ENCODE measurements at regions not wholly inside any gene's neighbourhood (a gene's known extent, or its start where the extent isn't known, plus 50 kb on each side); places are given as distances from the start of the nearest gene placed in this dataset.
"Not testable (repeated sequence)": the region's sequence is repeated elsewhere in the genome, so short reads cannot be mapped to it uniquely, and the experiment has no call there.

DNA sequence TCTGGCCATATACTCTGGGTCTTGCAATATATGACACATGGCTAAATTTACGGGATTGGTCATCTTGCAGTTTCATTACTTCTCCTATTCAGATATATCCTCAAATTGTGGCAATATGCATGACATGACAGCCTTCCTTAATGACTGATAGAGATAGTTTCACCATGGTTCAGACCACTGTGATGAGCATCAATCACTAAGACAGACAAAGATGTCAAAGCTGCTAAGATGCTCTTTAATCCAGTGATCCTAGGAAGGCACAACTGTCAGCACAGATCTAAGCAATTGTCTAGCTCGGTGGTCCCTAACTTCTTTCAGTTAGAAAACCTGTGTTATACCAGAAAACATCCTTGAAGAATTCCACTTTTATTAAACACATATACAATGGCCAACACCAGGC lies 70.9 kb upstream of the ADGRL2 start:
- no peaks in the 10 kb centered on the region for H3K27me3 ChIP-seq
- DNase-seq: no peak
- no peaks in the 10 kb centered on the region for H3K36me3 ChIP-seq (ENCODE audit: low read depth, missing control alignments)
- H3K4me1 ChIP-seq: no peaks in the 10 kb centered on the region
- TF ChIP-seq POLR2A (IDR thresholded peaks at IDR 0.05): no peak
- TF ChIP-seq, protein P1, sequence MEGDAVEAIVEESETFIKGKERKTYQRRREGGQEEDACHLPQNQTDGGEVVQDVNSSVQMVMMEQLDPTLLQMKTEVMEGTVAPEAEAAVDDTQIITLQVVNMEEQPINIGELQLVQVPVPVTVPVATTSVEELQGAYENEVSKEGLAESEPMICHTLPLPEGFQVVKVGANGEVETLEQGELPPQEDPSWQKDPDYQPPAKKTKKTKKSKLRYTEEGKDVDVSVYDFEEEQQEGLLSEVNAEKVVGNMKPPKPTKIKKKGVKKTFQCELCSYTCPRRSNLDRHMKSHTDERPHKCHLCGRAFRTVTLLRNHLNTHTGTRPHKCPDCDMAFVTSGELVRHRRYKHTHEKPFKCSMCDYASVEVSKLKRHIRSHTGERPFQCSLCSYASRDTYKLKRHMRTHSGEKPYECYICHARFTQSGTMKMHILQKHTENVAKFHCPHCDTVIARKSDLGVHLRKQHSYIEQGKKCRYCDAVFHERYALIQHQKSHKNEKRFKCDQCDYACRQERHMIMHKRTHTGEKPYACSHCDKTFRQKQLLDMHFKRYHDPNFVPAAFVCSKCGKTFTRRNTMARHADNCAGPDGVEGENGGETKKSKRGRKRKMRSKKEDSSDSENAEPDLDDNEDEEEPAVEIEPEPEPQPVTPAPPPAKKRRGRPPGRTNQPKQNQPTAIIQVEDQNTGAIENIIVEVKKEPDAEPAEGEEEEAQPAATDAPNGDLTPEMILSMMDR (IDR thresholded peaks at IDR 0.05): no peak
- WGBS, 2 donors: 92 to 98% methylated on average over 2 of the region's 2 CpGs
- H3K27ac ChIP-seq: no peak overlapping the region
- H3K4me3 ChIP-seq: no peak overlapping the region
- intact Hi-C loops (cut with DNase I; ENCODE audit: low total_unique reads): no loop called here
- H3K9me3 ChIP-seq: no peaks in the 10 kb centered on the region

DNA sequence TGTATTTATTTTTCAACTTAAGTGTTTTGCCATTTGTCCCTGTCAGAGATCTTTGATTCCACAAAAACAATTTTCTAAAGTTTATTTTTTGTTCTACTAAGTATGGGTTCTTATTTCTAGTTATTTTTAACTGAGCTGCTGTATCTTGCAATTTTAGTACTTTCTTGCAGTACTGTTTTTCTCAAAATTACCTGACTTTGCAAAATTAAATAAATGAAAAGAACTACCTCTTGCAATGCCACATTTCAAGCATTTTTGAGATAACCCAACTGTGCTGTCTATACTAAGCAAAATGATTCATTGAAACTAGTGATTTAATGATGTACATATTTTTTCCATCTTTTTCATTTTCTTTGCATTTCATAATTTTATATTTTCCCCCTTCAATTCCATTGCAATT lies 71.5 kb upstream of the ADGRL2 start:
- intact Hi-C loops (cut with DNase I; ENCODE audit: low total_unique reads): no loop called here
- no peaks in the 10 kb centered on the region for H3K27me3 ChIP-seq
- no peaks in the 10 kb centered on the region for H3K36me3 ChIP-seq (ENCODE audit: low read depth, missing control alignments)
- no peak overlapping the region for H3K27ac ChIP-seq
- no peaks in the 10 kb centered on the region for H3K4me1 ChIP-seq
- H3K4me3 ChIP-seq: no peak overlapping the region
- no peak for DNase-seq
- no peaks in the 10 kb centered on the region for H3K9me3 ChIP-seq
- TF ChIP-seq, protein P1 (IDR thresholded peaks at IDR 0.05): no peak
- TF ChIP-seq POLR2A (IDR thresholded peaks at IDR 0.05): no peak

DNA sequence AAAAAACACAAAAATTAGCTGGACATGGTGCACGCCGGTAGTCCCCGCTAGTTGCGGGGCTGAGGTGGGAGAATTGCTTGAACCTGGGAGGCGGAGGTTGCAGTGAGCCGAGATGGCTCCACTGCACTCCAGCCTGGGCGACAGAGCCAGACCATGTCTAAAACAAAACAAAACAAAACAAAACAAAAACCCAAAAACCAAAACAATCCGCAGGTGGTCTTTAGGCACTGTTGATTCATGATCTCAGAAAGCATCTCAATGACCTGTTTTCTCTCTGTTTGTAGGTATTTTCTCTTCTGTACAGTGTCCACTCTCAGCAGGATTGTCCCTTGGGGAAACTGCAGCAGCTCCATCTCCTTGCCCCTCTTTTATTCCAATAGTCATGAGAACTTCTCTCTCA lies 74.9 kb upstream of the ADGRL2 start:
- H3K4me3 ChIP-seq: no peak overlapping the region
- H3K9me3 ChIP-seq: no peaks in the 10 kb centered on the region
- no peak for DNase-seq
- no peak overlapping the region for H3K27ac ChIP-seq
- 82 to 94% methylated on average over 8 of the region's 8 CpGs for WGBS, 2 donors
- H3K27me3 ChIP-seq: no peaks in the 10 kb centered on the region
- no peak for TF ChIP-seq POLR2A (IDR thresholded peaks at IDR 0.05)
- TF ChIP-seq, protein P1 (IDR thresholded peaks at IDR 0.05): no peak
- intact Hi-C loops (cut with DNase I; ENCODE audit: low total_unique reads): no loop called here
- no peaks in the 10 kb centered on the region for H3K36me3 ChIP-seq (ENCODE audit: low read depth, missing control alignments)
- H3K4me1 ChIP-seq: no peaks in the 10 kb centered on the region

DNA sequence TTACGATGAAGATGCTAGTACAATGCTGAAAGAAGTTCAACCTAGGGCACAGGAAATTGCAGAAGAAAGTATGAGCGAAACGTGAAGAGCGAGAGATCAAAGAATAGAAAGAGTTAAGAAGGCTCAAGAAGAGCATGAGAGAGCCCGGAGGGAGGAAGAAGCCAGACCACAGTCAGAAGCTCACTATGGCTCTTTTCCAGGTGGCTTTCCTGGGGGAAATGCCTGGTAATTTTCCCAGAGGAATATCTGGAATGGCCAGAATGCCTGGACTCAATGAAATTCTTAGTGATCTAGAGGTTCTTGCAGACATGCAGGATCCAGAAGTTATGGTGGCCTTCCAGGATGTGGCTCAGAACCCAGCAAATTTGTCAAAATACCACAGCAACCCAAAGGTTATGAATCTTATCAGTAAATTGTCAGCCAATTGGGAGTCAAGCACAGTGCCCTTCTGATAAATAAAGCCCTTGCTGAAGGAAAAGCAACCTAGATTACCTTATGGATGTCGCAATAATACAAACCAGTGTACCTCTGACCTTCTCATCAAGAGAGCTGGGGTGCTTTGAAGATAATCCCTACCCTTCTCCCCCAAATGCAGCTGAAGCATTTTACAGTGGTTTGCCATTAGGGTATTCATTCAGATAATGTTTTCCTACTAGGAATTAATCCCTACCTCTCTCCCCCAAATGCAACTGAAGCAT lies 78.0 kb upstream of the ADGRL2 start:
- H3K9me3 ChIP-seq; intact Hi-C loops (cut with DNase I; ENCODE audit: low total_unique reads): not testable (repeated sequence)

DNA sequence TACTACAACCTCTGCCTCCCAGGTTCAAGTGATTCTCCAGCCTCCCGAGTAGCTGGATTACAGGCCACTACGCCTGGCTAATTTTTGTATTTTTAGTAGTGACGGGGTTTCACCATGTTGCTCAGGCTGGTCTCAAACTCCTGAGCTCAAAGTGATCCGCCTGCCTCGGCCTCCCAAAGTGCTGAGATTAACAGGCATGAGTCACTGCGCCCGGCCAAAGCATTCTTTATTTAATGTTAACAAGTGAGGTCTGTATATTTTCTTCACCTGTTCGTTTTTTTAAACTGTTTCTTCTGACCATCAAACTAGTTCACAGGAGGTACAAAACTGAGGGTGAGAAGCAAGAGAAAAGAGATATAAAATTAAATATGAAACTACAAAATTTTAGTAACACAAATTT lies 80.5 kb upstream of the ADGRL2 start:
- DNase-seq; H3K4me1 ChIP-seq; H3K9me3 ChIP-seq; H3K27me3 ChIP-seq; H3K4me3 ChIP-seq; H3K36me3 ChIP-seq (ENCODE audit: low read depth, missing control alignments); H3K27ac ChIP-seq; intact Hi-C loops (cut with DNase I; ENCODE audit: low total_unique reads): not testable (repeated sequence)
- WGBS, 2 donors: 85 to 89% methylated on average over 8 of the region's 8 CpGs

More for the DNA sequence above, 78.0 kb upstream of the ADGRL2 start:
- DNase-seq; H3K4me1 ChIP-seq; H3K4me3 ChIP-seq; H3K27me3 ChIP-seq; H3K36me3 ChIP-seq (ENCODE audit: low read depth, missing control alignments); H3K27ac ChIP-seq: not testable (repeated sequence)
- WGBS, 2 donors: 55 to 77% methylated on average over 6 of the region's 6 CpGs

DNA sequence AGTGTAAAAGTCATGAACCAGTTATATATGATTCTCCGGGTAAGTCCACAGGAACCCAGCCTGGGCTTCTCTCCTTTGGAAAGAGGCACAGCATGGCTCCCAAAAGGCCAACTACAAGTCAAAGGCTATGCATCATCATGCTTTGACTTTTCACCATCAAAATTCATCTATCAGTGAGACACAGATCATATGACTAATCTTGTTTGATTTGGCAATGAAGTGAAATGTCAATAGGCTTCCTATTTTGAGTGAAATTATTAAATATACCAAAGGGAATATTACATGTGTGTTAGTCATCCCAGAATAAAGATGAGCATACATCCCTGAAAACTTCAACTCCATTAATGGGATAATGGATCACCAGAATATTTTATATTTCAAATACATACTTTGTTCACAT lies 83.5 kb upstream of the ADGRL2 start:
- no peaks in the 10 kb centered on the region for H3K4me1 ChIP-seq
- no peaks in the 10 kb centered on the region for H3K27me3 ChIP-seq
- H3K27ac ChIP-seq: no peak overlapping the region
- no peaks in the 10 kb centered on the region for H3K9me3 ChIP-seq
- WGBS, 2 donors: 87 to 100% methylated on average over 1 of the region's 1 CpG
- no peak overlapping the region for H3K4me3 ChIP-seq
- TF ChIP-seq, protein P1 (IDR thresholded peaks at IDR 0.05): no peak
- TF ChIP-seq POLR2A (IDR thresholded peaks at IDR 0.05): no peak
- intact Hi-C loops (cut with DNase I; ENCODE audit: low total_unique reads): no loop called here
- DNase-seq: no peak
- H3K36me3 ChIP-seq (ENCODE audit: low read depth, missing control alignments): no peaks in the 10 kb centered on the region
